Urothelium cell line (cell line): ENCODE measurements at regions not wholly inside any gene's neighbourhood (a gene's known extent, or its start where the extent isn't known, plus 50 kb on each side); places are given as distances from the start of the nearest gene placed in this dataset.
"Not testable (repeated sequence)": the region's sequence is repeated elsewhere in the genome, so short reads cannot be mapped to it uniquely, and the experiment has no call there.

Experiments used
- DNase-seq: peaks from one replicate; pipeline ENCODE4 v3.0.0; 2011; ENCODE audit warnings: low spot score, mixed read lengths
- FAIRE-seq: peaks from 2 replicates; lab custom pipeline; 2011; peaks lifted over from hg19 to GRCh38; lab: Jason Lieb, UNC

- no peak for DNase-seq
- no peak for FAIRE-seq
These were observed 1286.3 kb downstream of the TECRL start for GRCh38 chr4:63122955-63123354.

- FAIRE-seq (no peak), DNase-seq (no peak)
These were observed 1302.7 kb downstream of the TECRL start for GRCh38 chr4:63106600-63106999.

- DNase-seq (no peak), FAIRE-seq (no peak)
These were observed 1303.4 kb downstream of the TECRL start for GRCh38 chr4:63105839-63106238.

GRCh38 chr4:63090641-63091040 lies 1318.6 kb downstream of the TECRL start:
- FAIRE-seq (no peak), DNase-seq (no peak)

DNA sequence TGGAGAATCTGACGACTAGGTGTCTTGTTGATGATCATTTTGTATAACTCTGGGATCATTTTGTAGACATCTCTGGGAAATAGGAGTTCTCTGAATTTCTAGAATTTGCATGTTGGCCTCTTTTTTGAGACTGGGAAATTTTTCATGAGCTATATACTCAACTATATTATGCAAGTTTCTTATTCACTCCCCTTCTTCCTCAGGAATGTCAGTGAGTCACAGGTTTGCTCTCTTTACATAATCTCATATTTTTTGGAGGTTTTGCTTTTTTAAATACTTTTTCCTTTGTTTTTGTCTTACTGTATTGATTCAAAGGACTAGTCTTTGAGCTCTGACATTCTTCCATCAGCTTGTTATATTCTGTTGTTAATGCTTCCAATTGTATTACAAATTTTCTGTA lies 1324.2 kb downstream of the TECRL start:
- no peak for FAIRE-seq
- DNase-seq = no peak

DNA sequence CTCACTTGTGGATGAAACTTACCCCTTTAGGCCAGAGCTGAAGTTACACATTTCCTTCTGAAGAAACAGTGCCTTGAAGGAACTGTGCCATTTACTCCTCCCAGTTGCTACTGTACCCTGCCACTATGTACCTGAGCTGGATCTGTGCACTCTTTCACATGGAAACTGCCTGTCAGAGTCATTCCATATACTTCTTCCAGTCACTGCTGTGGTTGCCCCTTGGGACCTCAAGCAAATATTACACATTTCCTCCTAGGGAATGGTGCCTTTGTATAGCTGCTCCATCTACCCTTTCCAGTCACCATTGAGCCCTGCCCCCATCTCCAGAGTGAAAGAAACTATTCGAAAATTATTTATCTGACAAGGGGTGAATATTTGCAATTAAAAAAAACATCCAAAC lies 1328.3 kb downstream of the TECRL start:
- no peak for DNase-seq
- peak; percentile 46 for FAIRE-seq

DNA sequence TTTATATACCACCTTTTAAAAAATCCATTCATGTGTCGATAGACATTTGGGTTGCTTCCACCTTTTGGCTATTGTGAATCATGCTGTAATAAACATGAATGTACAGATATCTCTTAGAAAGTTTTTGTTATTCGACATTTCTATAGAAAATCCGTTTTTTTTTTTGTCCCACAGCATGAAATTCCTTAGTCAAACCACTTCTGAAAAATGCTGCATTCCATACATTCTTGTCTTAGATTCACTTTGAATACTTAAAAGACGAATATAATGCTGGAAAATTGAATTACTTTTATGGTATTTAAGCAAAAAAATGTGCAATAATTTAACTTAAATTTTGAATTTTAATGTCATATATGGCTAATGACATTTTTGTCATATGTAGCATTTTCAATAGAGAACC lies 1345.5 kb downstream of the TECRL start:
- FAIRE-seq = no peak
- DNase-seq = no peak

- FAIRE-seq, DNase-seq: not testable (repeated sequence)
These were observed 1346.4 kb downstream of the TECRL start for GRCh38 chr4:63062891-63063290.

DNA sequence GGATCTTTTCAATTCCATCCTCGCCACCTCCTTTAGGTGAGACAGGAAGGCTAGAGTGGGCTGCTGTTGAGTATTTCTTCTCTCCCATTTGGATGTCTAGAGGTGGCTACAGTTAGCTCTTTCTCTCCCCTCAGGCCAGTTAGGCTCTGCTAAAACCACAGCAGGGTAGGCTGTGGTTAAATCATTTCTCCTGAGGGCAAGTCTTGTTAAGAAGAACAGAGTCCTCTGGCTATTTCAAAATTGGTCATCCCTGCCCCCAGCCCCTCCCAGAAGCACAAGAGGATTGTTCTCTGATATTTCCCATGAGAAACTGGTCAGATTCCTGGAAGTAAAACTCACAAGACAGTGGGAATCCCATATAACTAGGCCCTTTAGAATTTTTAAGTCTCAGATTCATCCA lies 1359.5 kb downstream of the TECRL start:
- no peak for DNase-seq
- no peak for FAIRE-seq

- FAIRE-seq (no peak), DNase-seq (no peak)
These were observed 1360.0 kb downstream of the TECRL start for GRCh38 chr4:63049278-63049677.

- DNase-seq = no peak
- no peak for FAIRE-seq
These were observed 1372.9 kb downstream of the TECRL start for GRCh38 chr4:63036159-63036866.

- no peak for DNase-seq
- FAIRE-seq = no peak
These were observed 1379.9 kb downstream of the TECRL start for GRCh38 chr4:63029380-63029779.

GRCh38 chr4:63020661-63021060 lies 1388.6 kb downstream of the TECRL start:
- FAIRE-seq (no peak), DNase-seq (no peak)

DNA sequence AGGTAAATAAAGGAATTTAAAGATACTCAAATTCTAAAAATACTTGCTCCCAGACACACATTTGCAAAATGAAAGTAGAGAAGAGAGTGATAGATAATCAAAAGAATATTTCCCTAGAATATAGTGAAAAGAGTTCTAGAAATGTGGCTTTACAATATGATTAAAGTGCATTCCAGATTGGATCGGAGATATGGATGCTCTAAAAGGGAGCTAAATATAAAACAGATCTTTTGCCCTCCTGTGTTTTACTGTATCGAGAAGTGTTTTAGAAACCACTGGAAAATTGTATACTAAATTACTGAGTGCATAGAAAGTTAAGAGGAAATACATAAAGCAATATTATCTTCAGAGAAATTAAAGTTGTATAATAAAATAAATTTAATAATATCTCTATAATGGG lies 1392.0 kb downstream of the TECRL start:
- FAIRE-seq = no peak
- no peak for DNase-seq

GRCh38 chr4:62970846-62971245 lies 1438.4 kb downstream of the TECRL start:
- no peak for FAIRE-seq
- no peak for DNase-seq

- DNase-seq = no peak
- no peak for FAIRE-seq
These were observed 1448.8 kb downstream of the TECRL start for GRCh38 chr4:62960415-62960814.

GRCh38 chr4:62953752-62954151 lies 1455.5 kb downstream of the TECRL start:
- DNase-seq (no peak), FAIRE-seq (no peak)

DNA sequence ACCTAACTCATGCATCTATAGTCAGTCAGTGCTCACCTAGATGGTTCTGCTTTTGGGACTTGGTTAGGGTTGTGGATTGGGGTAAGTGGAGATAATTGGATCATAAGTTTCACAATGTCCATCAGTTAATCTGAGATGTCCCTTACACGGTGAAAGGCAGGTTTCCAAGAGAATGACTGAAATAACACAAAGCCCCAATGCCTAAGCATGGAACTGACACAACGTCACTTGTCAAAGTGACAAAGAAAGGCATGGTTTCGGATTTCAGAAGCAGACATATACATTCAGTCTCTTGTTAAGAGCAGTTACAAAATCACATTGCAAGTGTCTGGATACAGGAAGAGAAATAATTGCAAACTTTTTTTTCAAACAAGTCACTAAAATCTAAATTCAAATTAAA lies 1456.9 kb downstream of the TECRL start:
- DNase-seq (no peak), FAIRE-seq (no peak)

- DNase-seq (no peak), FAIRE-seq (no peak)
These were observed 1461.1 kb downstream of the TECRL start for GRCh38 chr4:62948108-62948507.

GRCh38 chr4:62940229-62940628 lies 1469.0 kb downstream of the TECRL start:
- DNase-seq (no peak), FAIRE-seq (no peak)

- no peak for FAIRE-seq
- DNase-seq = no peak
These were observed 1478.4 kb downstream of the TECRL start for GRCh38 chr4:62930884-62931283.

GRCh38 chr4:62928483-62928882 lies 1480.8 kb downstream of the TECRL start:
- no peak for FAIRE-seq

DNA sequence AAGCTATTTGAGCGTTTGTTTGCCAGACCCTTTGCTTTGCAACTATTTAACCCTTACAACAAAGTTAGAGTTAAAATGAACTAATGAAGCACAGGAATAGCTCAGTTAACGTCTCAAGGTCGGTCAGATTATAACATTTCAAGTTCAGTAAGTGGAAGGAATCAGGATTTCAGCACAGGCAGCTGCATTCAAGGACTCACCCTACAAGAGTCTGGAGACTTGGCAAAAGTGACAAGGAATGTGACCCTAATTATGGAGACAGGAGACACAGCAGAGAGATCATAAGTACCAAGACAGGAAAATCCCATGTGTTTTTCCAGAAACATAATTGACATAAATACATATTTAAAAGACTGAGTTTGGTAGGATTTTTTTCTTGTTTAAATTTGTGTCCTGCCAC lies 1481.7 kb downstream of the TECRL start:
- DNase-seq (no peak), FAIRE-seq (no peak)

More at GRCh38 chr4:62928483-62928882, 1480.8 kb downstream of the TECRL start:
- no peak for DNase-seq
